ENCODE measurements at regions not wholly inside any gene's neighbourhood (a gene's known extent, or its start where the extent isn't known, plus 50 kb on each side); places are given as distances from the start of the nearest gene placed in this dataset.

DNA sequence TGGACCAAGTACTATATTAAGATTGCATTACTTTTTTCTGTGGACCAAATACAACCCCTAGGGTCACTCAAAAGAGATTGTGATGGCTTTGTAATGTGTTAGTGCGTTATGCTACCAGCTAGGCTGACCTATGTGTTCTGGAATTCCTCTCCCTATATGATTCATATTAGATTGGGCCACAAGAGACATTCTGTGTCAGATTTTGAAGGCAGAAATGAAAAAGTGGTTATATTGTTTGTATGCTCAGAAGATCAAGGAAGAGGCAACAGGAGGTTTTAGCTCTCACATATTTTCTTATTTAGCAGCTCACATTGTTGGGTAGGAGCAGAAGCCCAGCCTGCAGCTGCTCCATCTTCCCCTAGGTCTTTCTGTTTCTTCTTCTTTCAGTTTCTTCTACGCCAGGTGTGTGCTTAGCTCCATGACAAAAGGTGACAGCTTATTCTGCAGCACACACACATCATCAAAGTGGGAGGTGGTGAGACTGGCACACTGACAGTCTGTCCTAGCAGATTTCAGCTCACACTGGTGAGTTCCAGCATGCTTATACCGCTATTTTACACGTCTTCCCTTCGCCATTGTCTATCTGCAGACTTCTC, 156.8 kb upstream of the UBE2E3 start:
- TF ChIP-seq, protein P1, sequence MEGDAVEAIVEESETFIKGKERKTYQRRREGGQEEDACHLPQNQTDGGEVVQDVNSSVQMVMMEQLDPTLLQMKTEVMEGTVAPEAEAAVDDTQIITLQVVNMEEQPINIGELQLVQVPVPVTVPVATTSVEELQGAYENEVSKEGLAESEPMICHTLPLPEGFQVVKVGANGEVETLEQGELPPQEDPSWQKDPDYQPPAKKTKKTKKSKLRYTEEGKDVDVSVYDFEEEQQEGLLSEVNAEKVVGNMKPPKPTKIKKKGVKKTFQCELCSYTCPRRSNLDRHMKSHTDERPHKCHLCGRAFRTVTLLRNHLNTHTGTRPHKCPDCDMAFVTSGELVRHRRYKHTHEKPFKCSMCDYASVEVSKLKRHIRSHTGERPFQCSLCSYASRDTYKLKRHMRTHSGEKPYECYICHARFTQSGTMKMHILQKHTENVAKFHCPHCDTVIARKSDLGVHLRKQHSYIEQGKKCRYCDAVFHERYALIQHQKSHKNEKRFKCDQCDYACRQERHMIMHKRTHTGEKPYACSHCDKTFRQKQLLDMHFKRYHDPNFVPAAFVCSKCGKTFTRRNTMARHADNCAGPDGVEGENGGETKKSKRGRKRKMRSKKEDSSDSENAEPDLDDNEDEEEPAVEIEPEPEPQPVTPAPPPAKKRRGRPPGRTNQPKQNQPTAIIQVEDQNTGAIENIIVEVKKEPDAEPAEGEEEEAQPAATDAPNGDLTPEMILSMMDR (IDR thresholded peaks at IDR 0.05; ENCODE audit: insufficient read depth, low read length) = no peak
- TF ChIP-seq POLR2AphosphoS5 (IDR thresholded peaks at IDR 0.05; ENCODE audit: low read depth) (no peak), SPI1 (IDR thresholded peaks at IDR 0.05; ENCODE audit: borderline replicate concordance, low read depth) (no peak)
- TF ChIP-seq, protein P2, sequence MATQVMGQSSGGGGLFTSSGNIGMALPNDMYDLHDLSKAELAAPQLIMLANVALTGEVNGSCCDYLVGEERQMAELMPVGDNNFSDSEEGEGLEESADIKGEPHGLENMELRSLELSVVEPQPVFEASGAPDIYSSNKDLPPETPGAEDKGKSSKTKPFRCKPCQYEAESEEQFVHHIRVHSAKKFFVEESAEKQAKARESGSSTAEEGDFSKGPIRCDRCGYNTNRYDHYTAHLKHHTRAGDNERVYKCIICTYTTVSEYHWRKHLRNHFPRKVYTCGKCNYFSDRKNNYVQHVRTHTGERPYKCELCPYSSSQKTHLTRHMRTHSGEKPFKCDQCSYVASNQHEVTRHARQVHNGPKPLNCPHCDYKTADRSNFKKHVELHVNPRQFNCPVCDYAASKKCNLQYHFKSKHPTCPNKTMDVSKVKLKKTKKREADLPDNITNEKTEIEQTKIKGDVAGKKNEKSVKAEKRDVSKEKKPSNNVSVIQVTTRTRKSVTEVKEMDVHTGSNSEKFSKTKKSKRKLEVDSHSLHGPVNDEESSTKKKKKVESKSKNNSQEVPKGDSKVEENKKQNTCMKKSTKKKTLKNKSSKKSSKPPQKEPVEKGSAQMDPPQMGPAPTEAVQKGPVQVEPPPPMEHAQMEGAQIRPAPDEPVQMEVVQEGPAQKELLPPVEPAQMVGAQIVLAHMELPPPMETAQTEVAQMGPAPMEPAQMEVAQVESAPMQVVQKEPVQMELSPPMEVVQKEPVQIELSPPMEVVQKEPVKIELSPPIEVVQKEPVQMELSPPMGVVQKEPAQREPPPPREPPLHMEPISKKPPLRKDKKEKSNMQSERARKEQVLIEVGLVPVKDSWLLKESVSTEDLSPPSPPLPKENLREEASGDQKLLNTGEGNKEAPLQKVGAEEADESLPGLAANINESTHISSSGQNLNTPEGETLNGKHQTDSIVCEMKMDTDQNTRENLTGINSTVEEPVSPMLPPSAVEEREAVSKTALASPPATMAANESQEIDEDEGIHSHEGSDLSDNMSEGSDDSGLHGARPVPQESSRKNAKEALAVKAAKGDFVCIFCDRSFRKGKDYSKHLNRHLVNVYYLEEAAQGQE (IDR thresholded peaks at IDR 0.05; ENCODE audit: insufficient replicate concordance, low read depth) = no peak
